ENCODE measurements at regions not wholly inside any gene's neighbourhood (a gene's known extent, or its start where the extent isn't known, plus 50 kb on each side); places are given as distances from the start of the nearest gene placed in this dataset.

- TF ChIP-seq POLR2A (IDR thresholded peaks at IDR 0.05), result no peak
- no peak for TF ChIP-seq CTCF (IDR thresholded peaks at IDR 0.05 in 4 of 5, conservative IDR thresholded peaks at IDR 0.05 in 1 of 5)
Observed at GRCh38 chr11:90491466-90491865, 268.6 kb upstream of the CHORDC1 start.
